GDM1 (cell line): ENCODE measurements at regions not wholly inside any gene's neighbourhood (a gene's known extent, or its start where the extent isn't known, plus 50 kb on each side); places are given as distances from the start of the nearest gene placed in this dataset.
"Not testable (repeated sequence)": the region's sequence is repeated elsewhere in the genome, so short reads cannot be mapped to it uniquely, and the experiment has no call there.

Experiments
- DNase-seq: peaks from one replicate; lab custom pipeline; 2025; lab: John Stamatoyannopoulos, UW

- DNase-seq, result no peak
Observed at GRCh38 chr16:29182501-29182900, 197.6 kb downstream of the LAT start.

- not testable (repeated sequence) for DNase-seq
Observed at GRCh38 chr16:29181921-29182411, 197.1 kb downstream of the LAT start.

- DNase-seq, result not testable (repeated sequence)
Observed at GRCh38 chr16:29181254-29181780, 196.5 kb downstream of the LAT start.

- not testable (repeated sequence) for DNase-seq
Observed at GRCh38 chr16:29180206-29180600, 195.4 kb downstream of the LAT start.

GRCh38 chr16:29179401-29180205 is 194.8 kb downstream of the LAT start:
- not testable (repeated sequence) for DNase-seq

- not testable (repeated sequence) for DNase-seq
Observed at GRCh38 chr16:29177888-29178726, 193.3 kb downstream of the LAT start.

- DNase-seq, result not testable (repeated sequence)
Observed at GRCh38 chr16:29177203-29177887, 192.5 kb downstream of the LAT start.

GRCh38 chr16:29176822-29177202 is 192.0 kb downstream of the LAT start:
- not testable (repeated sequence) for DNase-seq

GRCh38 chr16:29176154-29176470 is 191.3 kb downstream of the LAT start:
- DNase-seq, result not testable (repeated sequence)

GRCh38 chr16:29175411-29176153 is 190.7 kb downstream of the LAT start:
- not testable (repeated sequence) for DNase-seq

- not testable (repeated sequence) for DNase-seq
Observed at GRCh38 chr16:29173371-29174305, 188.8 kb downstream of the LAT start.

- not testable (repeated sequence) for DNase-seq
Observed at GRCh38 chr16:29172098-29172724, 187.4 kb downstream of the LAT start.

GRCh38 chr16:29171296-29171695 is 186.4 kb downstream of the LAT start:
- not testable (repeated sequence) for DNase-seq

GRCh38 chr16:29170393-29171119 is 185.7 kb downstream of the LAT start:
- not testable (repeated sequence) for DNase-seq

GRCh38 chr16:29169295-29169994 is 184.6 kb downstream of the LAT start:
- DNase-seq, result not testable (repeated sequence)

- DNase-seq, result not testable (repeated sequence)
Observed at GRCh38 chr16:29168515-29169259, 183.8 kb downstream of the LAT start.

GRCh38 chr16:29164442-29165089 is 179.7 kb downstream of the LAT start:
- DNase-seq, result not testable (repeated sequence)
